T-helper 2 cell treated with Interferon-gamma antibody and Interleukin-4, amounts not matched to agents 100 ng/mL and 5 ng/mL, for 36 hours (primary cell): ENCODE measurements at regions not wholly inside any gene's neighbourhood (a gene's known extent, or its start where the extent isn't known, plus 50 kb on each side); places are given as distances from the start of the nearest gene placed in this dataset.

Experiments used
- intact Hi-C: fragments of 100-400 bp; cut with micrococcal nuclease; formaldehyde crosslinking; loops from one replicate; pipeline ENCODE4 v1.15.1; 2023

DNA sequence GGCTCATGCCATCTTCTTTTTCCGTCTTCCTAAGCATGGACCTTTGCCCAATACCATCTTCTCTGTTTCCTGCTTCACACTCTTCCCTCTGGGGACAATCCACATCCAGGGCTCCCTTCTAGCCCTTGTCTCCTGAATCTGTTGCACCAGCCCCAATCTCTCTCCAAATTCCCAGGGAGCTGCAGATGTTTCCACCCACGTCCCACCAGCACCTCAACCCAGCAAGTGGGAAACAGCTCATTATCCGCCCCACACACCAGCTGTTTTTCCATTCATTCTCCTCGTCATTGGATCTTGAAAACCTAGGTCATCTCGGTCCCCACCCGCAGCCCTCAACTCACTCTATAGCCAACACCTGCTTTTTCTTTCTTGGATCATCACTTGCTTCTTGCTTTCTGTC lies 185.0 kb upstream of the CDYL start:
- intact Hi-C loops = no loop called here

- intact Hi-C loops = no loop called here
These were observed 186.9 kb upstream of the CDYL start for GRCh38 chr6:4589295-4589694.

DNA sequence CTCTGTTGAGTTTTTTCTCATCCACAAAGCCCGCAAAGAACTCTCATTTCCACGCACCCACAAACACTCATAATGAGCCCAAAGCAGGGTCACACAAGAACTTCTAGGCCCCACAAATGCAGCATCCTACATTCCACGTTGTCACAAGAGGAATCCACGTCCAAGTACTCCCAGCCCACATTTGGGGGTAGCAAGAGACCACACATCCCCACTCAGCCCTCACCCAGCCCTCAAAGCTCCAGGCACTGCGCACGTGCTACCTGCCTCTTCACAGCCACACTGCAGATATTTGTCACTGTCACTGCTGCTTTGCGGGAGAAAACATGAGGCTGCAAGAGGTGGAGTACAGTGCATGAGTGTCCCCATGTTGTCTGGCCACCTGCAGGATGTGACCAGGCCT lies 187.6 kb upstream of the CDYL start:
- intact Hi-C loops = no loop called here

GRCh38 chr6:4588163-4588562 lies 188.0 kb upstream of the CDYL start:
- intact Hi-C loops = no loop called here

GRCh38 chr6:4587171-4587570 lies 189.0 kb upstream of the CDYL start:
- intact Hi-C loops = no loop called here

DNA sequence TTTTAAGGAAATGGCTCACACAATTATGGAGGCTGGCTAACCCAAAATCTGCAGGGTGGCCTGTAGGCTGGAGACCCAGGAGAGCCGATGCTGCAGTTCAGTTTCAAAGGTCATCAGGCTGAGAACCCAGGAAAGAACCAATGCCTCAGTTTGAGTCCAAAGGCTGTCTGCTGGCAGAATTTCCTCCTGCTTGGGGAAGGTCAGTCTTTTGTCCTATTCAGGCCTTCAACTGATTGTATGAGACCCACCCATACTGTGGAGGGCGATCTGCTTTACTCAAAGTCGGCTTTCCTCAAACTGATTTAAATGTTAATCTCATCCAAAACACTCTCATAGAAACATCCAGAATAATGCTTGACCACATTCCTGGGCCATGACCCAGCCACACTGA lies 189.7 kb upstream of the CDYL start:
- intact Hi-C loops = no loop called here

- intact Hi-C loops = no loop called here
These were observed 190.3 kb upstream of the CDYL start for GRCh38 chr6:4585682-4586468.

GRCh38 chr6:4584801-4585200 lies 191.4 kb upstream of the CDYL start:
- intact Hi-C loops = no loop called here

DNA sequence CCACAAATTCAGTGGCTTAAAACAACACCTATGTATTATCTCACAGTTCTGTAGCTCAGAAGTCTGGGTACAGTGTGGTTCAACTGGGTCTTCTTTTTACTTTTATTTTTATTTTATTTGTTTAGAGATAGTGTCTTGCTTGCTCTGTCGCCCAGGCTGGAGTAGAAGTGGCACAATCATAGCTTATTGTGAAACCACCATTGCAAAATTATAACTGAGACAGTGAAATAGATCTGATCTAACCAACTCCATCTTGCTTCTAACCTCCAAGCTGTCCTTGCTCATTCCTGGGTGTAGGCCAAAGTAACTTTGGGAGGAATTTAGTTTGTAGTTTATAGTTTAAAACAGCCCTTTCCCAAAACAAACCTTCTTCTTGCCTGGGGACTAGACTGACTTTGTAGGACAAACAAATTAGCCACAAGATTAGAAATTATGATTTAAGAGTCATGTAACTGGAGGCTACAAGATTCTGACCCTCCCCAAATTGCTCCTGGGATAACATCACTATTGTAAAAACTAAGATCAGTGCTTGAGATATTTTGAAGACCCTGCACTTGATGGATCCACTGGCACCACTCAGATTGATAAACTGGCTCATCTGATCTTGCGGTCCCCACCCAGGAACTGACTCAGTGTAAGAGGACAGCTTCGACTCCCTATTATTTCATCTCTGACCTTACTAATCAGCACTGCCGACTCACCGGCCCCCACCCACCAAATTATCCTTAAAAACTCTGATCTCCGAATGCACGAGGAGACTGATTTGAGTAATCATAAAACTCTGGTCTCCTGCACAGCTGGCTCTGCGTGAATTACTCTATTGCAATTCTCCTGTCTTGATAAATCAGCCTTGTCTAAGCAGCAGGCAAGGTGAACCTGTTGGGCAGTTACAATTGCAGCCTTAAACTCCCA lies 193.4 kb upstream of the CDYL start:
- intact Hi-C loops = no loop called here

GRCh38 chr6:4581468-4582385 lies 194.5 kb upstream of the CDYL start:
- intact Hi-C loops = no loop called here

- intact Hi-C loops = no loop called here
These were observed 195.8 kb upstream of the CDYL start for GRCh38 chr6:4580361-4580760.

- intact Hi-C loops = no loop called here
These were observed 198.8 kb upstream of the CDYL start for GRCh38 chr6:4577406-4577805.

GRCh38 chr6:4575714-4576113 lies 200.5 kb upstream of the CDYL start:
- intact Hi-C loops = no loop called here

- intact Hi-C loops = no loop called here
These were observed 202.2 kb upstream of the CDYL start for GRCh38 chr6:4574007-4574406.

GRCh38 chr6:4571011-4571410 lies 205.2 kb upstream of the CDYL start:
- intact Hi-C loops = no loop called here

GRCh38 chr6:4568138-4568537 lies 208.1 kb upstream of the CDYL start:
- intact Hi-C loops = no loop called here

DNA sequence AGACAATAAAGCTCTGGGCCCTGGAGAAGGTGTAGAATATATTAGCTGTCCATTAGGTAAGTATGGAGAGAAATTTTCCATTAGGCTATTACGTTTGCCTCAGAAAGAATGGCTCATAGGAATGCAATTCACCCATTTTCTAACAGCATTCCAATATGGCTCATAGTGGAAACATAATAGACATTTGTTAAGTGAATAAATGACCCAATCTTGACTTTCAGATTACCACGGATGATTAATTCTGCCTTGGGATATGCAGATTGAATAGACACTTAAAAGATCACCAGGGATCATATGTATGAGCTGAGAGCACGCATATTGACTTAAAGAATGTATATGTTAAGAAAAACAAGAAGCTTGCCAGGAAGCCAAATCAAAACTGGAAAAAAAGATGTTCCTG lies 209.1 kb upstream of the CDYL start:
- intact Hi-C loops = no loop called here

GRCh38 chr6:4565301-4566250 lies 210.6 kb upstream of the CDYL start:
- intact Hi-C loops = no loop called here

DNA sequence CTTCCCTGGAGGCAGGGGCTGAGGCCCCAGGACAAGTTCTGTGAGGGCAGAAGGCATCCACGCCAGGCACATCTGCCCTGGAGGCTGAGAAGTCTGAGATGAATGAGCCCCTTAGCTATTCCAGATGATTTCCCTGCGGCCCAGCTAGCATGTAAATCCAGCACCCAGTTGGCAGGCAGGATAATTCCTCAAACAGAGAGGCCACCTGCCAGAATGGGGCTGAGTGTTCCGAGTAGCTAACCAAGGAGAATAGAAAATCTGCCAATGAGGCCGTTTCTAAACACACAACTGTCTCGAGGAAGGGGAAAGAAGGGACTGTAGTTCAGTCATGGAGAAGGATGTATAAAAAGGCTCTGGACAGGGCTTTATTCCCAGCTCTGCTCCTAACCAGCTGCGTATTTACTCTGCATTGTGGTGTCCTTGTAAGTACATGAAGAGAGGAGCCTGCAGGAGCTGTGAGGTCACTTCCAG lies 211.4 kb upstream of the CDYL start:
- intact Hi-C loops = no loop called here

GRCh38 chr6:4563877-4564276 lies 212.3 kb upstream of the CDYL start:
- intact Hi-C loops = no loop called here
